NCI-H2029 treated with DMSO at 0.1 percent for 48 hours (cell line): ENCODE measurements at regions not wholly inside any gene's neighbourhood (a gene's known extent, or its start where the extent isn't known, plus 50 kb on each side); places are given as distances from the start of the nearest gene placed in this dataset.

ENCODE experiments used
- DNase-seq: peaks from one replicate; lab custom pipeline; 2025; lab: John Stamatoyannopoulos, UW

GRCh38 chr22:44387486-44387885 lies 74.7 kb upstream of the SHISAL1 start:
- DNase-seq, result no peak

- DNase-seq, result peak; percentile 12
These were observed 73.8 kb upstream of the SHISAL1 start for GRCh38 chr22:44386386-44387035.

- DNase-seq, result no peak
These were observed 73.0 kb upstream of the SHISAL1 start for GRCh38 chr22:44385781-44386180.

- no peak for DNase-seq
These were observed 72.5 kb upstream of the SHISAL1 start for GRCh38 chr22:44385296-44385610.

GRCh38 chr22:44384563-44385295 lies 72.0 kb upstream of the SHISAL1 start:
- no peak for DNase-seq

GRCh38 chr22:44383652-44384562 lies 71.2 kb upstream of the SHISAL1 start:
- no peak for DNase-seq

GRCh38 chr22:44383064-44383575 lies 70.4 kb upstream of the SHISAL1 start:
- no peak for DNase-seq

- DNase-seq, result no peak
These were observed 69.6 kb upstream of the SHISAL1 start for GRCh38 chr22:44382116-44383038.

- no peak for DNase-seq
These were observed 69.0 kb upstream of the SHISAL1 start for GRCh38 chr22:44381761-44382115.

GRCh38 chr22:44380756-44381486 lies 68.2 kb upstream of the SHISAL1 start:
- no peak for DNase-seq

GRCh38 chr22:44379817-44380755 lies 67.3 kb upstream of the SHISAL1 start:
- no peak for DNase-seq

- no peak for DNase-seq
These were observed 65.6 kb upstream of the SHISAL1 start for GRCh38 chr22:44378380-44378779.

GRCh38 chr22:44375451-44375850 lies 62.7 kb upstream of the SHISAL1 start:
- DNase-seq, result no peak

- no peak for DNase-seq
These were observed 60.5 kb upstream of the SHISAL1 start for GRCh38 chr22:44373234-44373633.

GRCh38 chr22:44372611-44373010 lies 59.9 kb upstream of the SHISAL1 start:
- no peak for DNase-seq

GRCh38 chr22:44371741-44372525 lies 59.2 kb upstream of the SHISAL1 start:
- DNase-seq, result no peak

GRCh38 chr22:44369916-44370801 lies 57.4 kb upstream of the SHISAL1 start:
- no peak for DNase-seq

GRCh38 chr22:44369293-44369661 lies 56.5 kb upstream of the SHISAL1 start:
- no peak for DNase-seq
